Nephron progenitor cell (in vitro differentiated cells): ENCODE measurements at regions not wholly inside any gene's neighbourhood (a gene's known extent, or its start where the extent isn't known, plus 50 kb on each side); places are given as distances from the start of the nearest gene placed in this dataset.

ENCODE experiments used
- DNase-seq: peaks from one replicate; pipeline ENCODE4 v3.0.0; 2021
- H3K27ac Mint-ChIP-seq: 2 replicates; pipeline ENCODE4 v1.8.0; 2021; ENCODE audit warnings: mild to moderate bottlenecking, moderate library complexity, mixed read lengths
- H3K27me3 Mint-ChIP-seq: 2 replicates; pipeline ENCODE4 v1.8.0; 2021; ENCODE audit warnings: mild to moderate bottlenecking, low read depth, mixed read lengths; ENCODE audit not compliant: poor library complexity
- H3K36me3 Mint-ChIP-seq: 2 replicates; pipeline ENCODE4 v1.8.0; 2021; ENCODE audit warnings: low read depth, mixed read lengths
- H3K4me1 Mint-ChIP-seq: 2 replicates; pipeline ENCODE4 v1.8.0; 2021; ENCODE audit warnings: mixed read lengths
- H3K4me3 Mint-ChIP-seq: 2 replicates; pipeline ENCODE4 v1.8.0; 2021; ENCODE audit warnings: mild to moderate bottlenecking, moderate library complexity, mixed read lengths
- H3K9me3 Mint-ChIP-seq: 2 replicates; pipeline ENCODE4 v1.8.0; 2021; ENCODE audit warnings: mild to moderate bottlenecking, moderate library complexity, mixed read lengths
- CTCF ChIP-seq: fragments of 200-600 bp; sonication (generic); IDR thresholded peaks from 2 replicates; pipeline ENCODE4 v1.5.0; 2021; ENCODE audit warnings: antibody characterized with exemption

GRCh38 chr5:4976902-4977301 is 163.2 kb upstream of the ADAMTS16 start:
- H3K4me3 Mint-ChIP-seq: no peak overlapping the region
- TF ChIP-seq CTCF: no peak
- H3K27ac Mint-ChIP-seq: peak overlapping the region; percentile 44
- no peaks in the 10 kb centered on the region for H3K9me3 Mint-ChIP-seq
- H3K36me3 Mint-ChIP-seq: no peaks in the 10 kb centered on the region
- H3K27me3 Mint-ChIP-seq: peaks cover 4% of the 10 kb centered on the region
- DNase-seq: no peak
- H3K4me1 Mint-ChIP-seq: peaks cover 8% of the 10 kb centered on the region

GRCh38 chr5:4977416-4978110 is 162.6 kb upstream of the ADAMTS16 start:
- DNase-seq: no peak
- H3K36me3 Mint-ChIP-seq: no peaks in the 10 kb centered on the region
- no peak for TF ChIP-seq CTCF
- H3K27ac Mint-ChIP-seq: no peak overlapping the region
- H3K27me3 Mint-ChIP-seq: peaks cover 4% of the 10 kb centered on the region
- no peaks in the 10 kb centered on the region for H3K9me3 Mint-ChIP-seq
- H3K4me3 Mint-ChIP-seq: no peak overlapping the region
- H3K4me1 Mint-ChIP-seq: peaks cover 8% of the 10 kb centered on the region

- Mint-ChIP-seq H3K27me3 (peaks cover under 1% of the 10 kb centered on the region), H3K9me3 (no peaks in the 10 kb centered on the region), H3K4me1 (peaks cover 8% of the 10 kb centered on the region), H3K27ac (no peak overlapping the region), H3K4me3 (no peak overlapping the region), H3K36me3 (no peaks in the 10 kb centered on the region)
- TF ChIP-seq CTCF: no peak
- no peak for DNase-seq
Observed at GRCh38 chr5:4980201-4980600, 159.9 kb upstream of the ADAMTS16 start.

GRCh38 chr5:4981608-4982007 is 158.5 kb upstream of the ADAMTS16 start:
- no peaks in the 10 kb centered on the region for H3K36me3 Mint-ChIP-seq
- peaks cover 3% of the 10 kb centered on the region for H3K4me1 Mint-ChIP-seq
- TF ChIP-seq CTCF: no peak
- H3K4me3 Mint-ChIP-seq: no peak overlapping the region
- no peaks in the 10 kb centered on the region for H3K9me3 Mint-ChIP-seq
- H3K27ac Mint-ChIP-seq: no peak overlapping the region
- H3K27me3 Mint-ChIP-seq: peaks cover 3% of the 10 kb centered on the region
- DNase-seq: no peak

GRCh38 chr5:4983701-4984100 is 156.4 kb upstream of the ADAMTS16 start:
- DNase-seq: no peak
- Mint-ChIP-seq H3K36me3 (no peaks in the 10 kb centered on the region), H3K27ac (no peak overlapping the region), H3K27me3 (peaks cover 3% of the 10 kb centered on the region), H3K4me3 (no peak overlapping the region), H3K9me3 (no peaks in the 10 kb centered on the region), H3K4me1 (no peaks in the 10 kb centered on the region)
- no peak for TF ChIP-seq CTCF

- Mint-ChIP-seq H3K27me3 (peaks cover 3% of the 10 kb centered on the region), H3K36me3 (no peaks in the 10 kb centered on the region), H3K4me1 (no peaks in the 10 kb centered on the region), H3K9me3 (no peaks in the 10 kb centered on the region), H3K4me3 (no peak overlapping the region), H3K27ac (no peak overlapping the region)
- no peak for TF ChIP-seq CTCF
- DNase-seq: no peak
Observed at GRCh38 chr5:4984461-4984860, 155.7 kb upstream of the ADAMTS16 start.
